HepG2 (cell line): ENCODE measurements at regions not wholly inside any gene's neighbourhood (a gene's known extent, or its start where the extent isn't known, plus 50 kb on each side); places are given as distances from the start of the nearest gene placed in this dataset.

Source experiments
- AGO1 ChIP-seq: fragments of 200-400 bp; formaldehyde crosslinking; IDR thresholded peaks from 2 replicates; pipeline ENCODE4 v1.6.1; 2017; ENCODE audit warnings: mild to moderate bottlenecking, low read depth, low read length, moderate library complexity; ENCODE audit not compliant: poor library complexity, severe bottlenecking
- CTCF ChIP-seq: sonication (generic); formaldehyde crosslinking; IDR thresholded peaks from 2 replicates; pipeline ENCODE4 v1.5.0; 2020; ENCODE audit warnings: mild to moderate bottlenecking, missing genetic modification reagents, moderate library complexity
- ESRRA ChIP-seq: sonication (generic); formaldehyde crosslinking; IDR thresholded peaks from 2 replicates; pipeline ENCODE4 v1.5.1; 2020; ENCODE audit warnings: mild to moderate bottlenecking, low read depth, missing genetic modification reagents
- EZH2 ChIP-seq: conservative IDR thresholded peaks from 2 replicates; pipeline ENCODE4 v1.6.1; 2012; ENCODE audit warnings: mild to moderate bottlenecking, low read depth, low read length, moderate library complexity
- HDAC1 ChIP-seq: sonication (generic); formaldehyde crosslinking; IDR thresholded peaks from 2 replicates; pipeline ENCODE4 v1.5.1; 2020; ENCODE audit warnings: mild to moderate bottlenecking, missing genetic modification reagents
- HNRNPH1 ChIP-seq: fragments of 200-400 bp; formaldehyde crosslinking; optimal IDR thresholded peaks from 2 replicates; pipeline ENCODE3; 2017; ENCODE audit warnings: mild to moderate bottlenecking, low read depth, low read length
- MYC ChIP-seq: sonication (generic); formaldehyde crosslinking; IDR thresholded peaks from 2 replicates; pipeline ENCODE4 v1.9.0; 2021; ENCODE audit warnings: missing genetic modification reagents, borderline replicate concordance
- PHF5A ChIP-seq: IDR thresholded peaks from one replicate; pipeline ENCODE4 v1.6.1; 2018; ENCODE audit warnings: low read depth, missing genetic modification reagents; ENCODE audit not compliant: unreplicated experiment
- POLR2AphosphoS5 ChIP-seq: IDR thresholded peaks from 2 replicates; pipeline ENCODE4 v1.6.1; 2012; ENCODE audit warnings: low read depth, low read length
- ZFP36 ChIP-seq: fragments of 150-350 bp; IDR thresholded peaks from 2 replicates; pipeline ENCODE4 v1.6.1; 2018; ENCODE audit warnings: borderline replicate concordance, low read length, low read depth; ENCODE audit not compliant: partially characterized antibody
- TF ChIP-seq, protein P1 (sequence below), 2 experiments: IDR thresholded peaks; 2 replicates each; pipeline ENCODE4 v1.6.1; 2011 to 2012; ENCODE audit warnings: low read length in 2 of 2, borderline replicate concordance in 1 of 2, low read depth in 1 of 2, mild to moderate bottlenecking in 1 of 2, moderate library complexity in 1 of 2
- TF ChIP-seq, protein P2 (sequence below): IDR thresholded peaks from 2 replicates; pipeline ENCODE4 v1.6.1; 2016; ENCODE audit warnings: missing genetic modification reagents, missing compliant biosample characterization

DNA sequence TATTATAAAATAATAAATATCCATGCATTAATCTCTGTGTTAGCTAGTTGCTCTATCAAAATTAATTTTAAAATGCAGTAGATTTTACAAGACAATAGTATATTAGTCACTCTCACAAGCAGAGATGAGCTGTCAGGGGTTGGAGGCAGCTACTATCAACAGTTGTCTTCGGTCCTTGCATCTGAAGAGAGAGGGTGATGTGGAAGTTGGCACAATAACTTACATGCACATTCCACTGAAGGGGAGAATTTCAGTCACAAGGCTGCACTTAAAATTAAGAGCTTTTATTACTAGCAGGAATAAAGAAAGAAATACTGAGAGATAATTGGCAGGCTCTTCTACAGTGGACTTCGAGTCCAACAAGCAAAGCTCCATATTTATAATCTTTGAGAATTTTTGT is 166.9 kb upstream of the DCN start:
- TF ChIP-seq, protein P1, sequence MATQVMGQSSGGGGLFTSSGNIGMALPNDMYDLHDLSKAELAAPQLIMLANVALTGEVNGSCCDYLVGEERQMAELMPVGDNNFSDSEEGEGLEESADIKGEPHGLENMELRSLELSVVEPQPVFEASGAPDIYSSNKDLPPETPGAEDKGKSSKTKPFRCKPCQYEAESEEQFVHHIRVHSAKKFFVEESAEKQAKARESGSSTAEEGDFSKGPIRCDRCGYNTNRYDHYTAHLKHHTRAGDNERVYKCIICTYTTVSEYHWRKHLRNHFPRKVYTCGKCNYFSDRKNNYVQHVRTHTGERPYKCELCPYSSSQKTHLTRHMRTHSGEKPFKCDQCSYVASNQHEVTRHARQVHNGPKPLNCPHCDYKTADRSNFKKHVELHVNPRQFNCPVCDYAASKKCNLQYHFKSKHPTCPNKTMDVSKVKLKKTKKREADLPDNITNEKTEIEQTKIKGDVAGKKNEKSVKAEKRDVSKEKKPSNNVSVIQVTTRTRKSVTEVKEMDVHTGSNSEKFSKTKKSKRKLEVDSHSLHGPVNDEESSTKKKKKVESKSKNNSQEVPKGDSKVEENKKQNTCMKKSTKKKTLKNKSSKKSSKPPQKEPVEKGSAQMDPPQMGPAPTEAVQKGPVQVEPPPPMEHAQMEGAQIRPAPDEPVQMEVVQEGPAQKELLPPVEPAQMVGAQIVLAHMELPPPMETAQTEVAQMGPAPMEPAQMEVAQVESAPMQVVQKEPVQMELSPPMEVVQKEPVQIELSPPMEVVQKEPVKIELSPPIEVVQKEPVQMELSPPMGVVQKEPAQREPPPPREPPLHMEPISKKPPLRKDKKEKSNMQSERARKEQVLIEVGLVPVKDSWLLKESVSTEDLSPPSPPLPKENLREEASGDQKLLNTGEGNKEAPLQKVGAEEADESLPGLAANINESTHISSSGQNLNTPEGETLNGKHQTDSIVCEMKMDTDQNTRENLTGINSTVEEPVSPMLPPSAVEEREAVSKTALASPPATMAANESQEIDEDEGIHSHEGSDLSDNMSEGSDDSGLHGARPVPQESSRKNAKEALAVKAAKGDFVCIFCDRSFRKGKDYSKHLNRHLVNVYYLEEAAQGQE (IDR thresholded peaks at IDR 0.05; ENCODE audit: borderline replicate concordance in 1 of 2, low read depth in 1 of 2, low read length in 2 of 2), result no peak
- TF ChIP-seq POLR2AphosphoS5, result no peak
- TF ChIP-seq CTCF (CRISPR knock-in tag), result no peak
- TF ChIP-seq ESRRA (CRISPR knock-in tag), result no peak
- TF ChIP-seq ZFP36, result no peak
- TF ChIP-seq, protein P2, sequence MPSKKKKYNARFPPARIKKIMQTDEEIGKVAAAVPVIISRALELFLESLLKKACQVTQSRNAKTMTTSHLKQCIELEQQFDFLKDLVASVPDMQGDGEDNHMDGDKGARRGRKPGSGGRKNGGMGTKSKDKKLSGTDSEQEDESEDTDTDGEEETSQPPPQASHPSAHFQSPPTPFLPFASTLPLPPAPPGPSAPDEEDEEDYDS (CRISPR knock-in tag), result no peak
- TF ChIP-seq PHF5A (CRISPR knock-in tag), result no peak
- TF ChIP-seq HNRNPH1, result no peak
- no peak for TF ChIP-seq MYC (CRISPR knock-in tag)
- TF ChIP-seq AGO1, result no peak
- no peak for TF ChIP-seq HDAC1 (CRISPR knock-in tag)
- TF ChIP-seq EZH2, result no peak
